GM12878 (cell line): ENCODE measurements at regions not wholly inside any gene's neighbourhood (a gene's known extent, or its start where the extent isn't known, plus 50 kb on each side); places are given as distances from the start of the nearest gene placed in this dataset.

Source experiments
- BCL3 ChIP-seq: IDR thresholded peaks from 2 replicates; pipeline ENCODE4 v1.6.1; 2011; ENCODE audit warnings: borderline replicate concordance, low read depth, mild to moderate bottlenecking, moderate library complexity, low read length; ENCODE audit not compliant: insufficient read depth, poor library complexity, severe bottlenecking
- CTCF ChIP-seq, 3 experiments: IDR thresholded peaks in 2 of 3; conservative IDR thresholded peaks in 1 of 3; 2 replicates each; pipeline ENCODE4 v1.5.1; 2011; ENCODE audit warnings: low read depth in 3 of 3, low read length in 3 of 3, mild to moderate bottlenecking in 3 of 3, control low read depth in 2 of 3, moderate library complexity in 2 of 3, inconsistent platforms in 1 of 3, mixed read lengths in 1 of 3; ENCODE audit not compliant: control insufficient read depth in 2 of 3, insufficient read depth in 1 of 3; ENCODE audit errors: extremely low read depth in 1 of 3
- NFYB ChIP-seq: IDR thresholded peaks from 2 replicates; pipeline ENCODE4 v1.6.1; 2011; ENCODE audit warnings: low read depth, mild to moderate bottlenecking, low read length, improper control_type of control experiment, moderate library complexity; ENCODE audit not compliant: insufficient read depth
- POLR2A ChIP-seq: IDR thresholded peaks from 2 replicates; pipeline ENCODE4 v1.6.1; 2011; ENCODE audit warnings: low read depth, mild to moderate bottlenecking, low read length
- REST ChIP-seq: IDR thresholded peaks from 2 replicates; pipeline ENCODE4 v1.6.1; 2012; ENCODE audit warnings: mild to moderate bottlenecking, low read depth, low read length
- SREBF2 ChIP-seq: IDR thresholded peaks from 2 replicates; pipeline ENCODE4 v1.6.1; 2012; ENCODE audit warnings: mild to moderate bottlenecking, low read length
- TBL1XR1 ChIP-seq: IDR thresholded peaks from 2 replicates; pipeline ENCODE4 v1.6.1; 2012; ENCODE audit warnings: low read depth, low read length, improper control_type of control experiment
- ZBED1 ChIP-seq: IDR thresholded peaks from 2 replicates; pipeline ENCODE4 v1.6.1; 2016; ENCODE audit warnings: borderline replicate concordance
- ZNF592 ChIP-seq: fragments of 450-650 bp; IDR thresholded peaks from 2 replicates; pipeline ENCODE4 v1.6.1; 2017; ENCODE audit warnings: mild to moderate bottlenecking, moderate library complexity
- TF ChIP-seq, protein P1 (sequence below): fragments of 450-650 bp; IDR thresholded peaks from 2 replicates; pipeline ENCODE4 v1.6.1; 2017; ENCODE audit warnings: mild to moderate bottlenecking, moderate library complexity

DNA sequence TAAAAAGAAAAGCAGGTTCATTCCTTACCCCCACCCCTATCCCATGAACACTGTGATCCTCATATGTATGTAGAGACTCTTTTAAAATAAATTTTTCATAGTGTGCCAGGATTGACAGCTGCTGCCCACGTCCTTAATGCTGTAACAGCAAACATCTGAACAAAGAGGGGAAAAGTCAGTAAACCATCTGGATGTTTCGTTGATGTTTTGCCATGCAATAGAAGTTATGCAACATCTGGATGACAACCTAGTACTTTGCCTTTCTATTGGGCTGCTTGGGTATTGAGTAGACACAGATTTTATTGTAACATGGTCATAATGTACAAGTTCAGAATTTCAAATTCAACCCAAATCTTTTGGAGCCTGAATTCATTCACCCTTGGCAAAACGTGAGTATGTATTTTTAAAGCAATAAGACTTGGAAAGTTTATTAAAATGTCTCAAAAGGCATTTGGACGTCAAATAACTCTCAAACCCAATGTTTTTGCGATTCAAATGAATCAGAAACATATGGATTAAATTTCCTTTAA is 500.3 kb downstream of the DHX35 start:
- no peak for TF ChIP-seq CTCF (IDR thresholded peaks at IDR 0.05 in 2 of 3, conservative IDR thresholded peaks at IDR 0.05 in 1 of 3; ENCODE audit: control insufficient read depth in 2 of 3, extremely low read depth in 1 of 3, insufficient read depth in 1 of 3, low read depth in 3 of 3, low read length in 3 of 3)
- TF ChIP-seq POLR2A: no peak
- TF ChIP-seq TBL1XR1: no peak
- no peak for TF ChIP-seq ZBED1
- TF ChIP-seq BCL3: no peak
- no peak for TF ChIP-seq REST
- no peak for TF ChIP-seq ZNF592
- TF ChIP-seq NFYB: no peak
- no peak for TF ChIP-seq SREBF2
- TF ChIP-seq, protein P1, sequence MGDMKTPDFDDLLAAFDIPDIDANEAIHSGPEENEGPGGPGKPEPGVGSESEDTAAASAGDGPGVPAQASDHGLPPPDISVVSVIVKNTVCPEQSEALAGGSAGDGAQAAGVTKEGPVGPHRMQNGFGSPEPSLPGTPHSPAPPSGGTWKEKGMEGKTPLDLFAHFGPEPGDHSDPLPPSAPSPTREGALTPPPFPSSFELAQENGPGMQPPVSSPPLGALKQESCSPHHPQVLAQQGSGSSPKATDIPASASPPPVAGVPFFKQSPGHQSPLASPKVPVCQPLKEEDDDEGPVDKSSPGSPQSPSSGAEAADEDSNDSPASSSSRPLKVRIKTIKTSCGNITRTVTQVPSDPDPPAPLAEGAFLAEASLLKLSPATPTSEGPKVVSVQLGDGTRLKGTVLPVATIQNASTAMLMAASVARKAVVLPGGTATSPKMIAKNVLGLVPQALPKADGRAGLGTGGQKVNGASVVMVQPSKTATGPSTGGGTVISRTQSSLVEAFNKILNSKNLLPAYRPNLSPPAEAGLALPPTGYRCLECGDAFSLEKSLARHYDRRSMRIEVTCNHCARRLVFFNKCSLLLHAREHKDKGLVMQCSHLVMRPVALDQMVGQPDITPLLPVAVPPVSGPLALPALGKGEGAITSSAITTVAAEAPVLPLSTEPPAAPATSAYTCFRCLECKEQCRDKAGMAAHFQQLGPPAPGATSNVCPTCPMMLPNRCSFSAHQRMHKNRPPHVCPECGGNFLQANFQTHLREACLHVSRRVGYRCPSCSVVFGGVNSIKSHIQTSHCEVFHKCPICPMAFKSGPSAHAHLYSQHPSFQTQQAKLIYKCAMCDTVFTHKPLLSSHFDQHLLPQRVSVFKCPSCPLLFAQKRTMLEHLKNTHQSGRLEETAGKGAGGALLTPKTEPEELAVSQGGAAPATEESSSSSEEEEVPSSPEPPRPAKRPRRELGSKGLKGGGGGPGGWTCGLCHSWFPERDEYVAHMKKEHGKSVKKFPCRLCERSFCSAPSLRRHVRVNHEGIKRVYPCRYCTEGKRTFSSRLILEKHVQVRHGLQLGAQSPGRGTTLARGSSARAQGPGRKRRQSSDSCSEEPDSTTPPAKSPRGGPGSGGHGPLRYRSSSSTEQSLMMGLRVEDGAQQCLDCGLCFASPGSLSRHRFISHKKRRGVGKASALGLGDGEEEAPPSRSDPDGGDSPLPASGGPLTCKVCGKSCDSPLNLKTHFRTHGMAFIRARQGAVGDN: no peak
